ENCODE measurements at regions not wholly inside any gene's neighbourhood (a gene's known extent, or its start where the extent isn't known, plus 50 kb on each side); places are given as distances from the start of the nearest gene placed in this dataset.

DNA sequence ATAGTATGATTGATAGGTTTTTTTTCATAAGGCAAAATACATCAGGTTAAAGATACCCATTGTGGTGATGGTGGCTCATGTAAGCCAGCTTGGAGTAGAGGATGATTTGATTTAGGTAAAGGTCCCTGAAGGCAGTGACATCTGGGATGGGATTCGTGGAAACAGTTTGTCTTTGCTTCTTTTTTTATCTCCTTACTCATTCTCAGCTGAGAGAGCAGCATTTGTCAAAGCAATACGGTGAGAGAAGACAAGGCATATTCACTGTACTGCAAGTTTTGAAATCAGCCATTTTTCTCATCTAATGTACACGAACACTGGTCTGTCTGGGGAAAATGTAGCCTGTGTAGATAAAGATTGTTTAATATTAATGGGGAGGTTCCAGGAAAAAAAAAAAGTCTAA is 749.1 kb downstream of the SQOR start:
- CTCF ChIA-PET: no interaction called here
- no peaks in the 10 kb centered on the region for H3K4me1 ChIP-seq (ENCODE audit: insufficient read depth, low read length)
- H3K4me3 Mint-ChIP-seq: no peak overlapping the region
- TF ChIP-seq, protein P1, sequence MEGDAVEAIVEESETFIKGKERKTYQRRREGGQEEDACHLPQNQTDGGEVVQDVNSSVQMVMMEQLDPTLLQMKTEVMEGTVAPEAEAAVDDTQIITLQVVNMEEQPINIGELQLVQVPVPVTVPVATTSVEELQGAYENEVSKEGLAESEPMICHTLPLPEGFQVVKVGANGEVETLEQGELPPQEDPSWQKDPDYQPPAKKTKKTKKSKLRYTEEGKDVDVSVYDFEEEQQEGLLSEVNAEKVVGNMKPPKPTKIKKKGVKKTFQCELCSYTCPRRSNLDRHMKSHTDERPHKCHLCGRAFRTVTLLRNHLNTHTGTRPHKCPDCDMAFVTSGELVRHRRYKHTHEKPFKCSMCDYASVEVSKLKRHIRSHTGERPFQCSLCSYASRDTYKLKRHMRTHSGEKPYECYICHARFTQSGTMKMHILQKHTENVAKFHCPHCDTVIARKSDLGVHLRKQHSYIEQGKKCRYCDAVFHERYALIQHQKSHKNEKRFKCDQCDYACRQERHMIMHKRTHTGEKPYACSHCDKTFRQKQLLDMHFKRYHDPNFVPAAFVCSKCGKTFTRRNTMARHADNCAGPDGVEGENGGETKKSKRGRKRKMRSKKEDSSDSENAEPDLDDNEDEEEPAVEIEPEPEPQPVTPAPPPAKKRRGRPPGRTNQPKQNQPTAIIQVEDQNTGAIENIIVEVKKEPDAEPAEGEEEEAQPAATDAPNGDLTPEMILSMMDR (IDR thresholded peaks at IDR 0.05): no peak
- H3K27me3 ChIP-seq (ENCODE audit: control insufficient read depth in 1 of 2, insufficient read depth in 2 of 2, low read length in 2 of 2): no peaks in the 10 kb centered on the region
- no peaks in the 10 kb centered on the region for H3K4me1 Mint-ChIP-seq (ENCODE audit: low read depth)
- intact Hi-C loops (cut with DNase I, micrococcal nuclease): no loop called here
- peaks cover 5% of the 10 kb centered on the region for H3K9me3 Mint-ChIP-seq
- ATAC-seq (ENCODE audit: poor library complexity): no peak
- H3K27ac ChIP-seq (ENCODE audit: low read depth in 1 of 2, low read length in 2 of 2): no peak overlapping the region
- POLR2A ChIA-PET: no interaction called here
- no peaks in the 10 kb centered on the region for H3K36me3 Mint-ChIP-seq (ENCODE audit: low read depth)
- H3K27me3 Mint-ChIP-seq: no peaks in the 10 kb centered on the region
- no peaks in the 10 kb centered on the region for H3K36me3 ChIP-seq (ENCODE audit: insufficient read depth, low read length)
- no peak for DNase-seq
- H3K9me3 ChIP-seq (ENCODE audit: control insufficient read depth in 1 of 2, insufficient read depth in 1 of 2, low read length in 2 of 2): no peaks in the 10 kb centered on the region
- H3K27ac Mint-ChIP-seq: no peak overlapping the region
- H3K4me3 ChIP-seq (ENCODE audit: low read length): no peak overlapping the region

DNA sequence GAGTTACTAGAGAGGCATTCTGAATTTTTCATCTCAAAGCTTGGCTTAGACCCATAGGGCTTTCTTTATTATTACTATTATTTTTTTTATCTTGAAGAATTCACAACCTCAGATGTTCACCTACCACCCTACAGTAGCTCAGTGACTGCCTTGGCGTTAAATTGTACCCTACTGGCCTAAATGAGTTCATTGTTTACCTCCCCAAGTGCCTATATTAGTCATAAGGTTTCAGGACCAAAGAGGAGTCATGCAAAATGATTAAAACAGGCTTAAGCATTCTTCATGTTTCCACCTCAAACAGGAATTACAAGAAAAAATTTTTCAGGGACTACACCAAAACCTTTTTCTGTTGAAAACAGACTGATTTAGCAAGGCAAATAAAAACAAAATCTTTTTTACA is 751.5 kb downstream of the SQOR start:
- intact Hi-C loops (cut with DNase I, micrococcal nuclease): no loop called here

DNA sequence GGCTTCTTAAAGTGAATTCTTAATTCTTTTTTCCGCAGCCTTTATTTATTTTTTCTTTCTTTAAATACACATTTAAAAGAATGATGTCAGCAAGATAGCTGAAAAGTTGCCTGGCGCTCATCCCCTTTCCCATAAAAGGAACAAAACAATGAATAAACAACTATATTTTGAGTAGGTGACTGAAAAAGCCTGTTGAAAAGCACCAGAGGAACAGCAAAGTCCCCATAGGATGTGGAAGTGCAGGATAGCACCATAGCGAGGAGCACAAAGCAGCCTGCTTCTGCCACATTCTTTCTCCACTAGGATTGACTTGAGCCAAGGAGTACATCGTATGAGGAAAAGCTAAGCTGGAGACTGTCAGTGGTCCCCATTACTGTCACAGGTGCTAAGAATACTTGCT is 754.9 kb downstream of the SQOR start:
- H3K27ac Mint-ChIP-seq: no peak overlapping the region
- H3K36me3 Mint-ChIP-seq (ENCODE audit: low read depth): no peaks in the 10 kb centered on the region
- ATAC-seq (ENCODE audit: poor library complexity): no peak
- POLR2A ChIA-PET: no interaction called here
- H3K4me3 Mint-ChIP-seq: no peak overlapping the region
- peaks cover 10% of the 10 kb centered on the region for H3K9me3 Mint-ChIP-seq
- intact Hi-C loops (cut with DNase I, micrococcal nuclease): no loop called here
- Histone ChIP-seq H3K36me3 (ENCODE audit: insufficient read depth, low read length) (no peaks in the 10 kb centered on the region), H3K4me1 (ENCODE audit: insufficient read depth, low read length) (no peaks in the 10 kb centered on the region), H3K27me3 (ENCODE audit: control insufficient read depth in 1 of 2, insufficient read depth in 2 of 2, low read length in 2 of 2) (no peaks in the 10 kb centered on the region), H3K27ac (ENCODE audit: low read depth in 1 of 2, low read length in 2 of 2) (no peak overlapping the region), H3K4me3 (ENCODE audit: low read length) (no peak overlapping the region), H3K9me3 (ENCODE audit: control insufficient read depth in 1 of 2, insufficient read depth in 1 of 2, low read length in 2 of 2) (peaks cover 0 to 7% of the 10 kb centered on the region in 2 experiments)
- H3K4me1 Mint-ChIP-seq (ENCODE audit: low read depth): no peaks in the 10 kb centered on the region
- CTCF ChIA-PET: no interaction called here
- H3K27me3 Mint-ChIP-seq: no peaks in the 10 kb centered on the region
- TF ChIP-seq, protein P1 (IDR thresholded peaks at IDR 0.05): no peak
- DNase-seq: no peak

More for the DNA sequence above, 751.5 kb downstream of the SQOR start:
- ATAC-seq (ENCODE audit: poor library complexity) (no peak), DNase-seq (no peak)
- TF ChIP-seq, protein P1 (IDR thresholded peaks at IDR 0.05): no peak
- Histone ChIP-seq H3K27me3 (ENCODE audit: control insufficient read depth in 1 of 2, insufficient read depth in 2 of 2, low read length in 2 of 2) (no peaks in the 10 kb centered on the region), H3K9me3 (ENCODE audit: control insufficient read depth in 1 of 2, insufficient read depth in 1 of 2, low read length in 2 of 2) (peaks cover 0 to 7% of the 10 kb centered on the region in 2 experiments), H3K36me3 (ENCODE audit: insufficient read depth, low read length) (no peaks in the 10 kb centered on the region), H3K27ac (ENCODE audit: low read depth in 1 of 2, low read length in 2 of 2) (no peak overlapping the region), H3K4me1 (ENCODE audit: insufficient read depth, low read length) (no peaks in the 10 kb centered on the region), H3K4me3 (ENCODE audit: low read length) (no peak overlapping the region)
- no peaks in the 10 kb centered on the region for H3K27me3 Mint-ChIP-seq
- no peak overlapping the region for H3K4me3 Mint-ChIP-seq
- POLR2A ChIA-PET: no interaction called here
- H3K27ac Mint-ChIP-seq: no peak overlapping the region
- CTCF ChIA-PET: no interaction called here
- no peaks in the 10 kb centered on the region for H3K4me1 Mint-ChIP-seq (ENCODE audit: low read depth)
- H3K36me3 Mint-ChIP-seq (ENCODE audit: low read depth): no peaks in the 10 kb centered on the region
- H3K9me3 Mint-ChIP-seq: peaks cover 10% of the 10 kb centered on the region

All from CD4-positive, alpha-beta T cell (primary cell).